Cardiac fibroblast (primary cell): ENCODE measurements at regions not wholly inside any gene's neighbourhood (a gene's known extent, or its start where the extent isn't known, plus 50 kb on each side); places are given as distances from the start of the nearest gene placed in this dataset.
"Not testable (repeated sequence)": the region's sequence is repeated elsewhere in the genome, so short reads cannot be mapped to it uniquely, and the experiment has no call there.

Experiments
- DNase-seq, 2 donors: peaks; one replicate each; pipeline versions ENCODE4 v3.0.0 to v3.0.0-alpha.2; 2010; ENCODE audit warnings: low read depth in 2 of 2
- H3K4me3 ChIP-seq, 2 donors: replicated peaks in 1 of 2; 1 replicate in 1 of 2; 2 replicates in 1 of 2; pipeline ENCODE4 v1.5.1; 2011; ENCODE audit warnings: low read depth in 2 of 2, low read length in 2 of 2, mild to moderate bottlenecking in 2 of 2, moderate library complexity in 1 of 2
- CTCF ChIP-seq: IDR thresholded peaks from one replicate; pipeline ENCODE4 v1.5.1; 2011; ENCODE audit warnings: low read depth, mild to moderate bottlenecking, low read length, inconsistent platforms

- DNase-seq = no peak
- H3K4me3 ChIP-seq = no peak overlapping the region
- TF ChIP-seq CTCF = no peak
Measured at GRCh38 chr13:33671560-33671959, 146.4 kb upstream of the RFC3 start.

DNA sequence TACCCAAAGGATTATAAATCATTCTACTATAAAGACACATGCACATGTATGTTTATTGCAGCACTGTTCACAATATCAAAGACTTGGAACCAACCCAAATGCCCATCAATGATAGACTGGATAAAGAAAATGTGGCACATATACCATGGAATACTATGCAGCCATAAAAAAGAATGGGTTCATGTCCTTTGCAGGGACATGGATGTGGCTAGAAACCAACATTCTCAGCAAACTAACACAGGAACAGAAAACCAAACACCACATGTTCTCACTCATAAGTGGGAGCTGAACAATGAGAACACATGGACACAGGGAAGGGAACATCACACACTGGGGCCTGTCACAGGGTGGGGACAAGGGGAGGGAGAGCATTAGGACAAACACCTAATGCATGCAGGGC is 145.9 kb upstream of the RFC3 start:
- not testable (repeated sequence) for DNase-seq, H3K4me3 ChIP-seq

DNA sequence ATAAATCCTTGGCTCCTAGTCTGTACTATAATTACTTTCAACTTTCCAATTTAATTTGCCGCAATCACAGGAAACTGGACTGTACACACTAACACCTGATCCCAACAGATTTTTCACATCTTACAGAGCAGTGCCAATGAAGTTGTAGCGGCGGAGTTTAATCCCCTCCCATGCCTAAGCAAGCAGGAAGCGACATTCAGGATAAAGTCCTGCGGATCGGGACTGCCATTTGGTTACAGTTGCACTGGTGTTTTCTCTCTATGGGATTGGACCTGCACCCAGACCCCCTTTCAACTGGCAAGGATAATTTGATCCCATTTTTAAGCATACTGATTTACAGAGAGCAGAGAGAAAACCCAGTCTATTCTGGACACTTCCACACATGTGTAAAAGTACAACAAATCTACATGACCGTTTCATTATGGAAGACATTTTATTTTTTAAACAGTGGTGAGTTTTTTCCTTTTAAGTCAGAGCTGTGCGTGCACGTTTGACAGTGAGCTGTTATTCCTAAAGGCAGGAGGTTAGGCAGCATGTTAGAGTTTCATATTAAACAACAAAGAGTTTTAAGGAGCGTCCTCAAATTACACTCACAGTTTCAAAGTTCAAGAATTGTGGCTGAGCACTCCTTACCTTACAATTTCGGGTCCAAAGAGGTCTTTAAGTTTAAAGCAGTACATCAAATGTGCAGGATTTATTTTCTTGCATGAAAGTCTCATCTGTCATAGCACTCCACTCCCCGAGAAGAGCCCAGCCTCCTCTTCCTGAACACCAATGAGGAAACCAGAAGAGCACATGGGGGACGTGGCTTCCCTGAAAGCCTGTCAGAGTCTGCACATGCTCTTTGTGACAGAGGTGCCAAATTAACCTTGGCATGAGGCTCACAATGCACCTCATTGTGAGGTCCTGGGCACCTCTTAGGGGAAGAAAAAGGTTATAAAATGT is 141.6 kb upstream of the RFC3 start:
- peak overlapping the region; percentile 36 to 47 for H3K4me3 ChIP-seq
- TF ChIP-seq CTCF = no peak
- DNase-seq = peak; percentile 63 to 71

- TF ChIP-seq CTCF = no peak
- H3K4me3 ChIP-seq = no peak overlapping the region
- DNase-seq = no peak
Measured at GRCh38 chr13:33677215-33677614, 140.7 kb upstream of the RFC3 start.

DNA sequence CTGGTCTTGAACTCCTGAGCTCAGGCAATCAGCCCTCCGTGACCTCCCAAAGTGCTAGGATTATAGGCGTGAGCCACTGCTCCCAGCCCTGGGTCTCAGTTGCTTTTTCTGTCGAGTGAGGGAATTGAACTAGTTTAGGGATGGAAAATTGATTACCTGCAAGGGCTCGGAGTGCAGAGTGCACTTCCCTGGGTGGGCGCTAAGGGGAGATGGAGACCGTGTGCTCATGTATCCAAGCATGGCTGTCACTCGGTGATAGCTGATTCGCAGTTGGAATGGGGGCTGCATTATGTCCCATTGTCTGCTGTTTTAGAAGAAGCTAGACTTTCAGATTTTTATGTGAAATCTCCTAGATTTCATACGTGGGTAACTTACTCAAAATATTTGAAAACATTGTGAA is 139.9 kb upstream of the RFC3 start:
- no peak for TF ChIP-seq CTCF
- DNase-seq = no peak
- no peak overlapping the region for H3K4me3 ChIP-seq

- TF ChIP-seq CTCF = no peak
- H3K4me3 ChIP-seq = no peak overlapping the region
- DNase-seq = peak; percentile 87 to 94
Measured at GRCh38 chr13:33678906-33679657, 138.9 kb upstream of the RFC3 start.

DNA sequence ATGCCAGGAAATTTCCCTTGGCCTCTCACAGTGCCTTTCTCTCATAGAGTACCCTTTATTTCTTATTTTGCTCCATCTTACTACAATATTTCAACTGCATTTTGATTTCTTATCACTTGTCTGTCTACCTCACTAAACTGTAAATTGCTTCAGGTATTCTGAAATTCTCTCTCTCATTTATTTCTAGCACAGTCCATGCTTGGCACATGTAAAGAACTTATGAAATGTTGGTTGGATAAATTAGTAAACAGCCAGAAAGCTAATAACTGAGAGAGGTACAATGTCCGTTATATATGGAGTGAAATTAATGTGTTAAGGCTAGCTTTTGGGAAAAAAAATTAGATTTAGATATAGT is 138.3 kb upstream of the RFC3 start:
- TF ChIP-seq CTCF = no peak
- no peak overlapping the region for H3K4me3 ChIP-seq
- DNase-seq = no peak
